ENCODE measurements at regions not wholly inside any gene's neighbourhood (a gene's known extent, or its start where the extent isn't known, plus 50 kb on each side); places are given as distances from the start of the nearest gene placed in this dataset.
A peak's percentile ranks its signal among the peaks of the same experiment; 100 is the strongest.

DNA sequence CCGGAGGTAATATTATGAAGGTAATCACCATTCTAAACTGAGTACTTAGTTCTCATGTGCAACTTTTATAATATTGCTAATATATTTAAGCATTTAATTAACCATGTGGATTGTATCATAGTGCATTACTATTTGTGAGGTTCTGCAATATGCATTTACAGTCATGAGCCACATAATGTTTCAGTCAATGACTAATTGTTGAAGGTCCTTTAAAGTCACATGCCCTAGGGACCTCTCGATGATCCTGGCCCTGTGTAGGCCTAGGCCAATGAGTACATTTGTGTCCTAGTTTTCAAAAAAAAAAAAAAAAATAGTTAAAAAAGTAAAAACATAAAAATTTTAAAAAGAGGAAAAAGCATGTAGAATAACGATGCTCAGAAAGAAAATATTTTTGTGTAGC, 298.0 kb downstream of the DSEL start:
- no peak for DNase-seq

DNA sequence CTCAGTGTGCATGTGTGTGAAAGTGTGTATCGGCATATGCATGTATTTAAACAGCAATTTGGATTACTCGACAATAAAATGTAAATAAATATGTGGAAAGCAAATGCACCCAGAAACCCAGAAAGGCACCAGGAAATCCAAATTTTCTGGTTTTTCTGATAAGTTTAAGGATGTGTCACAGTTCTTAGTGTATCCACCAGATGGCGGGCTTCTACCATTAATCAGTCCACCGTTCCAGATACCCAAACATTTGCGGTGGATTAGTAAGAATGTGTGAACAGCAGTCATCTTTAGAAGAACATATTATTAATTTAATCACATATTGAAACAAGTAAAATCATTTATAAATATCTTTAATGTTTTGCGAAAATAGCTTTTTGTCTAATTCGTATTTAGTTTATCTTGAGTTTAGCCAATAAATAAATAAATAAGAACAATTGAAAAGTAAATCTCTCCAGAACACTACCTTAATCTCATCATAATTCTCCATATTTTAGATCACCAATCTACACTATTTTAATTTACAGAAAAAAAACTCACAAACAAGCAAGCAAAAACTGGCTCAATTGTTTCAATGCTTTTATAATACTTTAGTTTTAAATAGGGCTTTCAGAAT, 298.9 kb downstream of the DSEL start:
- peak; percentile 81 for DNase-seq

DNA sequence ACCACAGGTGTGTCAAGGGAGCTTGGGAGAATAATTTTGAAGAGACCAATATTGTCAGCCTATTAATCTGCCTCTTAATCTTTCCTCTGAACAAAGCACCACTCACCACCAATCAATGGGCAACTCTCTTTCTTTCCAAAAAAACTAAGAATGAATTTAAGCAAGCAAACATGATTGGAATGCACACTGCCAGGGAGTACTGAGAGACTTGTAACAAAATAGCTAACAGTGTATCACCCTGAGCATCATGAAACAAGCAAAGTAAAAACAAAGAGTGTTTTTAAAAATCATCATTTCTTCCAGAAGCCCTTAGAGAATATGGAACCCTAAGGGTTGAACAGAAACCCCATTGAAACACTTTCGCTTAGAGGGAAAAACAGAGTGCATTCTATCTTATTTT, 299.7 kb downstream of the DSEL start:
- no peak for DNase-seq

DNA sequence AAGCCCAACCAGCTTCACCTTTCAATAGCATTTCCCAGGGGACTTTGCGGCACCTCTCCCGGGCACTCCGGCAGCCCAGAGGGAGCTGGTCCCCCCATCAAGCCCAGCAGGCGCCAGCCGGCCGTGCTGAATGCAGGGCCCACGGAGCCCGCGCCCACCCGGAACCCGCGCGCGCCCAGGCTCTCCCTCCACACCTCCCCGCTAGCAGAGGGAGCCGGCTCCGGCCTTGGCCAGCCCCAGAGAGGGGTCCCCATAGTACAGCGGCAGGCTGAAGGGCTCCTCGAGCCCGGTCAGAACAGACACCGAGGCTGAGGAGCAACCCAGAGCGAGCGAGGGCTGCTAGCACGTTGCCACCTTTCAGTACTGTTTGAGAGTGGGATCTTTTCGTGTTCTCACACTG, 300.8 kb downstream of the DSEL start:
- DNase-seq = no peak

DNA sequence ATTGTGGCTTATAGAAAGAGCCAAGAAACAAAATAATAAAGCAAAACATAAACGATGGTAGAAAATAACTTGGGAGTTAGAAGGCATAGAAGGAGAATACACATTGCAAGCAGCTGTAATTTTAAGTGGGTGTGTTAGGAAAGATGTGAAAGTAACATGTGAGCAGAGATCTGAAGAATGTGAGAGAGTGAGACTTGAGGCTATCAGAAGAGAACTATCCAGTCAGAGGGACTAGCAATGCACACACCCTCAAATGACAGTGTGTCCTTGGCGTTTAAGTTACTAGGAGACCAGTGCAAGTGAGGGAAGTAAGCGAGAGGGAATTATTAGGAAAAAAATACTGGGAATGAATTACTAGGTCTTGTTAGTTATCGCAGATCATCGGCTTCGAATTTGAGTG, 304.9 kb downstream of the DSEL start:
- DNase-seq = no peak

DNA sequence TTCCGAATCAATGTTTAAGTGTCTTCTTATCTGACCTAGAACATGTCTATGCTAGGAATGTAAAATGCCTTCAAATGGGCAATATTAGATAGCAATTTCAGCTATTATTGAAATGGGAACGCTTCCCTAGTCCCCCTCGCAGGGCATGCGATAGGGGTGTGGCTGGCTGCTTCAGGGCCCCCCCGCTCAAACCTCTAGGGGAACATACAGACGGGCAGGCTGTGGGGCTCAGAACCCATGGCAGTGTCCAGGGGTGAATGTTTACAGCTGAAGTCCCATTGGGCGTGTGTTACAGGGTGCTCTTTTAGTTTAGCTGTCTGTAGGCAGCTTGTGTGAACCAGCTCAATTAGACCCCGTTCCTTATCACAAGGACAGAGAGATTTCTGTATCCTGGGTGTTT, 315.9 kb downstream of the DSEL start:
- no peak for DNase-seq

DNA sequence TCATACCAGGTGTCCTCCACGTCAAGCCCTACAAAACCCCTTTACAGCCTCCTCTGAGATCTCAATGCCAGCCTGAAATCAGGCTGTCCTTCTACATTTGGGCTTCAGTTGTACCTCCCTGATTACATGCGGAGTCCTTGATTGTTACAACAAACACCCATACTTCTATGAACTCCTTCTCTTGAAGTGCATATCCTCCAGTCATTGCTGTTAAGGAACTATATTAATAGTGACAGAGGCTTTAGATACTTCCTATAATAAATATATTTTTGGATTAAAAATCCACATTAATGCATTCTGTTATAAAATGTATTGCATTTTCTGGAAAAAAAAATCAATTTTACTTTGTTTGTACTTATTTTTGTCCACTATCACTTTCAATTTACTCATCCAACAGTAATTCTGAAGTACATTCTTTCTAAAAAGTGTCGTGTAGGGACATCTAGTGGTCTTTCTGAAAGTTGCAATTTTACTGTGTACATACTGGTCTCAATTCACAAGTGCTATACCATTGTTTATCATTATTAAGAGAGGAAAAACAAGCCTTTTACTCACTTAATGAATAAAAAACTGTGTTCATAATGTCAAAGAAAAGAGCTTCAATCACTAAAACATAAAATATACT, 316.4 kb downstream of the DSEL start:
- DNase-seq = peak; percentile 91

DNA sequence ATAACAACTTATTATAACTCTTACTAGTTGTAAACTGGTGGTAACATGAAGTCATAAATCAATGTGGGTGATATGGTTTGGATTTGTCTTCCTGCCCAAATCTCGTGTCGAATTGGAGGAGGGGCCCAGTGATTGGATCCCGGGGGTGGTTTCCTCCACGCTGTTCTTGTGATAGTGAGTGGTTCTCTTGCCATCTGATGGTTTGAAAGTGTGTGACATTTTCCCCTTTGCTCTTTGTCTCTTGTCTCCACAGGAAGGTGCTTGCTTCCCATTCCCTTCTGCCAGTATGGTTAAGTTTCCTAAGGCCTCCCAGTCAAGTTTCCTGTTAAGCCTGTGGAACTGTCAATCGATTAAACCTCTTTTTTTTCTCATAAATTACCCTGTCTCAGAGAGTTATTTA, 321.6 kb downstream of the DSEL start:
- peak; percentile 80 for DNase-seq

DNA sequence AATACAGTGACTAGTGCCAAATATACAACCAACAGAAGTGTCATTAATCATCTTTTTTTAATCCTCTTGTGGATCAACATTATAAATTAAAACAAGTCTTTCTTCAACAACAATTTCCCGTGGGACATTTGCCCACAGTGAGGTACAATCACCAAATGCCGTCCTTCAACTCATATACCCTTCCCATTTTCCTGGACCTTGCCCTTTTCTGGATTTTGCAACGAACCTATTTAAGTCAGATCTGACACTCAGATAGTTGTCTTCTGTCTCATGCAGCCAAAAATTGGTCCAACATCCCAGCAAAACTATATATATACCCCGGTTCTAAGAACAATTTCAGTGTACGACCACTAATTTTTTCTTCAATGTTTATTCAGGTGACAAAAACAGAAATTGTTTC, 324.0 kb downstream of the DSEL start:
- no peak for DNase-seq

DNA sequence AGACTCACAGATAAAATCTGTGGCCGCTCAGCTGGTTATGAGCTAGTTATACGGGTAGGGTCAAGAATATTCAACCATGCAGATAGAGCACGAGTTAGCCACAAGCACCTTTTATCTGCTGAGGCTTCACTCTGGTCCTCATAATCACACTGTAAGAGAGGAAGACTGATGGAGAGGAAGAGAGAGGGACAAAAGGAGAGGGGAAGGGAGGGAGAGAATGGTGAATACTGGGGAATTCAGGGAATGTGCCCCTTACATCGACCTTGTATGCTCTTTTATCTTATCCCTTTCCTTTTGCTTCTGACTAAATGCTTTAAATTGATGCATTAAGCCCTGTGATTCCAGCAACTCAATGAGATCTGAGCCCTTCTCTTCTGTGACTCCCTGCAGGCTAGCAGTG, 333.1 kb downstream of the DSEL start:
- no peak for DNase-seq

DNA sequence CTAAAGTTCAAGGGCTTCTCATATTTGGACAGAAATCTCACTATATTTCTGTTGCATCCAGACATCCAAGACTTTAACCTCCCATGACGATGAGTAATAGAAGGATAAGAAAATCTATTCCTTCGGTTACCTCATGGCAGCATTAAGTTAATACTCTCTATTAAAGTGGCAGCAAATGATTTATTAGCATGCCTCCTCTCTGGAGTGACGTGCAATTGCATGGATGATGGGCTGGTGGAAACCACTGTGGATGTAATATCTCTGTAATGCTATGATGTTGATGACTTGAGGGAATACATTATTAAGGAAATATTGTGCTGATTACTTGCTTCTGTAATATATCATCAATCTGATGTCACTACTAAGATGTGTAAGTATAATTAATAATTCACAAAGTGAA, 336.8 kb downstream of the DSEL start:
- no peak for DNase-seq

DNA sequence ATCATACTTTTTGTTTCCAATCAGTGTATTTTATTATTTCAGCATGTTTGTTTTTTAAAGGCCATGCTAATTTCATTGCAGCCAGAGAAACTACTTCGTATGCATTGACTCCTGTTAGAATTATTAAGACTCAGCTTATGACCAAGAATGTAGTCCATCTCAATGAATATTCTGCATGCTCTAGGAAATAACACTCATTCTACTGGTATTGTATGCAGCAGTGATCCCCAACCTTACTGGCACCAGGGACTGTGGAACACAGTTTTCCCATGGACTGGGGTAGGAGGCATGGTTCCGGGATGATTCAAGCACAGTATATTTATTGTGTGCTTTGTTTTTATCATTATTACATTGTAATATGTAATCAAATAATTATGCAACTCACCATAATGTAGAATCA, 356.9 kb downstream of the DSEL start:
- no peak for DNase-seq

DNA sequence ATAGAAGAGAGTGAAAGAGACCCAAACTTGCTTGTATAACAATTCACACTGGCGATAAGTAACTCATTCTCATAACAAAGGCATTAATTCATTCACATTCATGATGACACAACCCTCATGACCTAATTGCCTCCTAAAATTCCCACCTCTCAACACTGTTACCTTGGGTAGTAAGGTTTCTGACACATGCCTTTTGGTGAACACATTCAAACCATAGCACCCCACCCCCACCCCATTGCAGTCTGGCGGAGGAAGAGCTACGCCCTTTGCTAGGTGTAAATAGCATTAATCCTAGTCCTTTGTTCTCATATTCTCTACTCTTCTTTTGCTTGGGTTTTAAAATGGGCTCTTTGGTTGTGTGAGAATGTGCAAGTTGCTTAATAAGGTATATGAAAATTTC, 361.5 kb downstream of the DSEL start:
- DNase-seq = no peak

DNA sequence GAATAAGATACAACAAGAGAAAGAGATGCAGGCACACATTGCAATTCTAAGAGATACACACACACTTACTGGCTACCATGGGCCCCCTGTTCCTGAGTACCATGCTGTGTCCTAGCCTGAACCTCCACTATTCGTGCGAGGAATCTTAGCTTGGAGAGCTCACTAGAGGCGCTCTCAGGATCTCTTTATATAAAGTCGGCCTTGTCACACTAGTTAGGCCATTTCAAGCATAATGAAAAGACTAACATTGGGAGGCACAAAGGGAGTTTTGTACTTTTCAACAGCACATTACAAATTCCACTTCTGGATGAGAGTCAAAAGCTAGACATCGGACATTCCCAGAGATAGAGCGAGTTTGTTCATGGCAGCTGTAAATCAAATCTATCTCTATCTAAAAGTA, 365.2 kb downstream of the DSEL start:
- no peak for DNase-seq

DNA sequence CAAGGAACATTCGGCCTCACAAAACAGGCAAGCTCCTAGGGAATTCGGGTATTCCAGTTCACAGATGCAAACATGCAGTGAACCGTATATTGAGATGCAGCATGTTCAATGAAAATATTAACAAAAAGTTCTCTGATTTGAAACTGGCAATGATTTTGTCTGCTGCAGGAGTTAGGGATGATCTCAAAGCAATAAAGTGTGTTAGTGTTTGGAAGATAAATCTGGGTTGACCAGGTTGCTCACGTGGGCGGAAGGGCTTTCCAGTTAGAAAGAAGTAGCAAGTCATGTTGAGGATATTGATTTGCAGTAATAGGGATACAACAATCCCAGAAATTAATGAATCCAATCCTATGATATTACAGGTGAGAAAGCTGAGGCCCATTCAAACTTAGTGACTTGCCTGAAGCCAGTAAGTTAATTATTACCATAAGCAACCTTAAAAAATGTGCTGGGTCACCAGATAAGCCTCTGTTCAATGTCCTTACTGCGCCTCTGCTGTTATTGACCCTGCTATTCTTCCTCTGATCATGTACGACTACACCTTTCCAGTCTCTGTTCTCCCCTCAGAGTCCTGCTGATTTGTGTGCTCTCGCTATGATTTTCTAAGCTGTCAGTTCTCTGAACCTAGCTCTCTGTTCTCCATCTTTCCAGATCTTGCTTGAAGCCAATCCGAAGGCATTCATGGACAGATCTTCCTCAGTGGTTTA, 370.8 kb downstream of the DSEL start:
- peak; percentile 46 for DNase-seq

DNA sequence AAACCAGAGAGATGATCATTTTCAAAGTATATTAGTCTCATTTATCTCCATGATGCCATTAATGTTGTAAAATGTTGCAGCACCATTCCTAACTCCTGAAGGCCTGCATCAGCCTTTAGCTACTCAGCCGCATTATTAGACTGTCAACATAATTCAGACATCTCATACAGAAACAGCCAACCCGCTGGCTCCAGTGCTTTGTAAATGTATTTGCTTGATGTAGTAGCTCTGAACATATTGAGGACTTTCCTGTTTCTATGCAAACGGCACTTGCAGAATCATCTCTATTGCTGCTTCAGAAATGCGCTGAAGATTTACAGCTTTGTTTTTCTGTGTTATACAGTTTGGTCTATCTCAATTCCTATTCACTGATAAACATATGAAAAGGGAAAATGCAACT, 372.2 kb downstream of the DSEL start:
- DNase-seq = peak; percentile 97

DNA sequence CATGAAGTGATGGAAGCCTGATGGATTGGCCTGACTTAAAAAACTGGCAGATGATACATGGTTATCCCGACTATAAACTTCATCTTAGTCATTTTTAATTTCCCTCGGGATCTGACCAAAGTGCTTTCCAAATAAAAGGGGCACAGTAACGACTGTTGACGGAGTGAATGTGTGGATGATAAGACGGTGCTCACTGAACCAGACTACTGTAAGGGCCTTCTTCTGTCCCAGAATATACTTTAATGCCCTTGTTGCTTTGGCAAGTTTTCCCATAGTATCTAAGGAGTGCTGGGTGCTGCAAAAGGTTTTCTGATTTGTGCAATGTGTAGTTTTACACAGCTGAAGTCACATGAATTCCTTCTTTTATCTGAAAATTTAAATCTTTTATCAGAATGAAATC, 373.5 kb downstream of the DSEL start:
- peak; percentile 84 for DNase-seq

DNA sequence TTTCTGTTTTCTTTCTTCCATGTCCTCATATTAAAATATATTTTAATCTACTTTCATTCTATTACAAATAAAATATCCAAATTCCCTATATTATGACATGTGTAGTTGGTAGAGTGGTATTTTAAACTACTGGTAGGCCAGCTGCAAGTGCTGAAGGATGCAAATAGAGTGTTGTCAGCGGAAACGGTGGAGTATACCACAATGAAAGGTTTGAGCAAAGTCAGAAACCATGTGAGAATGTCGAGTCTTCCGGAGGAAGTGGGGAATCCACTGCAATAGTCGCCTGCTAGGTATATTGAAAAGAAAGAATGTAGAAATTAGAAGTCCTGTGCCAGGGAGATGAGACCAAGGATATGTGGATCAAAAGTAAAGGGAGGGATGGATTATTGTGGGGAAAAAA, 373.9 kb downstream of the DSEL start:
- DNase-seq = peak; percentile 64

DNA sequence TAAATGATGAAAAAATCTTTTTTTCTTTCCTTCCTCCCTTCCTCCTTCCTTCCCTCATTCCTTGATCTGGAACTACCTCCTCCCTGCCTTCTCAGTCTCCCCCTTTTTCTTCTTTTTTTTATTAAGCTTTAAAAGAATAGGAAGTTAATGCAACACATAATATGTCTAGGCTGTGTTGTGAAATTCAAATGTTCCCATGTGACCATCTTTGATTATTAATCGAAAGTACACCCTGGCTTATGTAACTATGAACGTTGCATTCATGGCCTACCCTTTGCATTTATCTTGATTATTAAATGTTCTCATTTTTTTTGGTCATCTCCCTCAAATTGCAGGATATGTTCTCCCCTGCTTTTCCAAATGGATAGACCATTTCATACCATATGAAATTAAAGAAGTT, 376.0 kb downstream of the DSEL start:
- no peak for DNase-seq

DNA sequence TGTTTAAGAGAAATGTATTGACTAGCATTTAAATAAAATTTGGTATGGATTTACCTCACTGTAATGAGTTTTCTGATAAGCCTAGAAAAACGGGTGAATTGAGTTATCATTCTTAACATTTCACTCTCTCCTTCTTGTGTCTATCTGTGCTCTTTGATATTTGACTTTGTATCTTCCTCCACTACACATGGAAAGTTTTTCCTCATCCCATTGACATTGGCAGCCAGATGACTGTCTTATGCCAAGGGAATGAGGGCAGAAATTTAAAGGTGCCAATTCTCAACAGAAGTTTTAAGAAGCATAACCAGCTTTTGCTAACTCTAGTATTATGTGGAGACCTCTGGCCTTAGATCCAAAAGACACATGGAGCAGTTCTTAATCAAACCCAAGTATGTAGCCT, 376.6 kb downstream of the DSEL start:
- no peak for DNase-seq

DNA sequence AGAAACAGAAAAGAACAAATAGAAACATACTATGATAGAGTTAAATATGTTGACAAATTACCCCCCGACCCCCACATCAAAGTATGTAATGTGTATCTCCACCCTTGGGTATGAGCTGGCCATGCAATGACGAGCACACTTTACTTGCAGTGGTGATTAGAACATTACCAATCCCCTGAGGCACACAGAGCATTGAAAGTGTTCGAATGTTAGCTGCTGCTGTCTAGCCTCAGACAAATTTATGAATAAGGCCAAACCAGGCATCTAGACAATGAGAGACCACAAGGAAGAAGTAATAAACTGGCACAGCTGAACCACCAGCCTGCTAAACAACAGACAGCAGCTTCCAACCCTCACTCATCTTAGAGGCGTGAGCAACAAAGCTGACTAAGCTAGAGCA, 380.5 kb downstream of the DSEL start:
- peak; percentile 98 for DNase-seq

DNA sequence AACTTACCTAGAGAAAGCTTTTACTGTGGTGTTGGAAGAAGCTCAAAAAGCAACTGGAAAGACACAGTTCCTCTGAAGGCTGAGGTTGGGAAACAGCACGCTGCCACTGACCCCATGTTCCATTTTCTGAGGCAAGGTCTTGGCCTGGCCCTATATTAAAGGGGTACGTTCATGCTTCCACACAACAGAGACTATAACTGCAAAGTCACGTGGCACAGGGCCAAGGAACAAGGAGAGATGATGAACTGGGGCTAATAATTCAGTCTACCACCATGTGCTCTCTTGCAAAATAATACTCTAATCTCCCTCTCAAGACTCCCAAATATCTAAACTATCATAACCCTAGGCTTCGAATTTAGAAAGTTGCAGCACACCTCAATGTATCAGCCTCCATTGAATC, 381.6 kb downstream of the DSEL start:
- DNase-seq = peak; percentile 82

DNA sequence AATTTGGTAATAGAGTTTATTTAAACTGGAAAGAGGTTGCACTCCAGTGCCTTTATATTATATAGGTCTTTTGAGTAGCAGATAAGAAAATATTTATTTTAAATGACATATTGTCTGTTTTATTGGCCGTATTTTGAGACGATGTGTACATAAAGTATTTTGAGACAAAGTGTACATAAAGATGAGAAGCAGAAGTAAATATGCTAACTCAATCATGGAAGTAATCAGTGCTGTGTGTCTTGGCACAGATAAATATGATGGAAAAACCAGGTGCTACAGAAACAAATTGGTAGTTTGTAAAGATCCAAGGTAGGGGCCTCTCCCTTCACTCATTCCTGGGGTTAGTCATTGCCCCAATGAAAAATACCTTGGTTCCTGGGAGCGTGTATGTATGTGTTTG, 382.9 kb downstream of the DSEL start:
- peak; percentile 98 for DNase-seq

DNA sequence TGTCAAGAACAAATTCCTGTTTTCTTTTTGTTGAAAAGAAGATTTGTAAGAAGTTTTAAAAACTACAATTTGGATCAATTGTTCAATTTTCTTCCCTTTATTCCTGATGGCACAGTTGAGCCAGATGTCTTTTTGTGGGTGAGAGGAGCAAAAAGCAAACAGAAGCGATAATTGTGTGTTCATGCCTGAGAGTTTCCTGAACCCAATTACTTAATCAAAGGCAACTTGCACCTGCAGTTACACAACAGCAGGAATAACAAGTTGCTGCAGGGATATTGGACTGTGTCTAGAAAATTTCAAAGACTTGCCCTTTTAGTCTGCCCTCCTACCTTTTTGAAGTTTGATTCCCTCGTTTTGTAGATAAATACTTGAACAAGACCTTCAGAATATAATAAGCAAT, 383.6 kb downstream of the DSEL start:
- DNase-seq = peak; percentile 99

DNA sequence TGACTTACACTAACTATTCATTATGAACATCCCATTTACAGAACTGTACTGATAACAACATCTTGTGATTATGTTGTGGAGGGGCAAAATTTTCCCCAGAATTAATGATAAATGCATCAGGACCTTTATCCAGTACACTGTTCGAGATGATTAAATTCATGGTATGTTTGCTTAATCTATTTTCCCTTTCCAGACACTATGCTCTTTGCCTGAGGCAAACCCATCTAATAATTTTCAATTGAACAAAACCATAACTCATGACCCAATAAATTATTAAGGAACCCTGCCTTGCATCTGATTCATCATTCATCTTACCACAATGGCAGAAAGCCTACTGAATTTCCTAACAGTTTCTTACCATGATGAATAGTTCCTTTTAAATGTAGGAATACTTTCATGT, 385.0 kb downstream of the DSEL start:
- peak; percentile 92 for DNase-seq

All from NCI-H69 (cell line).